GM19468 (cell line): ENCODE measurements at regions not wholly inside any gene's neighbourhood (a gene's known extent, or its start where the extent isn't known, plus 50 kb on each side); places are given as distances from the start of the nearest gene placed in this dataset.
"Not testable (repeated sequence)": the region's sequence is repeated elsewhere in the genome, so short reads cannot be mapped to it uniquely, and the experiment has no call there.

ENCODE experiments used
- ATAC-seq: cut with Tn5 transposase; IDR thresholded peaks from one replicate; pipeline ENCODE4 v1.9.1; 2021; ENCODE audit warnings: mild to moderate bottlenecking, moderate library complexity, moderate number of reproducible peaks; ENCODE audit not compliant: unreplicated experiment; ENCODE audit errors: extremely low read depth

DNA sequence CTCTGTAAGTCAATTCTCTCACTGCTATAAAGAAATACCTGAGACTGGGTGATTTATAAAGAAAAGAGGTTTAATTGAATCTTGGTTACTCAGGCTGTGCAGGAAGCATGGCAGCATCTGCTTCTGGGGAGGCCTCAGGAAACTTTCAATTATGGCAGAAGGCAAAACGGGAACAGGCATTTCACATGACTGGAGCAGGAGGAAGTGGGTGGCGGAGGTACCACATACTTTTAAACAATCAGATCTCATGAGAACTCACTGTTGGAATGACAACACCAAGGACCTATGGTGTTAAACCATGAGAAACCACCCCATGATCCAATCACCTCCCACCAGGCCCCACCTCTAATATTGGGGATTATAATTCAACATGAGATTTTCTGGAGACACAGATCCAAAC is 315.7 kb upstream of the NRP1 start:
- not testable (repeated sequence) for ATAC-seq

GRCh38 chr10:33643042-33643441 is 308.6 kb upstream of the NRP1 start:
- no peak for ATAC-seq

- ATAC-seq: no peak
These were observed 304.4 kb upstream of the NRP1 start for GRCh38 chr10:33638891-33639290.

DNA sequence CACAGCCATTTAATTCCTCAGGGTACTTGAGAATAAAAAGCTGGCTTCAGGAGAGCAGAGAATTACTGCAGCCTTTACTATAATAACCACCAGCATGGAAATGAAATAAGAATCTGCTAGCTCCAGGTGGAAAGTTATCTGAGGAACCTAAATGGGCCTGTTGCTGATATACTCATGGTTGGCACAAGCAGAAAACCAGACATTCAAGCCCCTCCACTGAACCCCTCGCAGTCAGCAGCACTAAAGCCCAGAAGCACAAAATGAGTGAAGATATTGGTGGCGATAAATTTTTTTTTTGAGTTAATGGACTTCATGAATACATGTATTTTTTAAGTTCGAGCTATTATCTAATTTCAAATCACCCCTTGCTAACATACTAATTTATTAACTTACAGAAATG is 303.9 kb upstream of the NRP1 start:
- ATAC-seq: no peak

GRCh38 chr10:33635967-33636515 is 301.6 kb upstream of the NRP1 start:
- ATAC-seq: no peak

GRCh38 chr10:33632432-33632831 is 298.0 kb upstream of the NRP1 start:
- no peak for ATAC-seq

- ATAC-seq: no peak
These were observed 297.5 kb upstream of the NRP1 start for GRCh38 chr10:33631991-33632390.

- no peak for ATAC-seq
These were observed 296.3 kb upstream of the NRP1 start for GRCh38 chr10:33630761-33631160.

GRCh38 chr10:33627611-33628010 is 293.1 kb upstream of the NRP1 start:
- no peak for ATAC-seq

- ATAC-seq: no peak
These were observed 292.5 kb upstream of the NRP1 start for GRCh38 chr10:33626798-33627466.

DNA sequence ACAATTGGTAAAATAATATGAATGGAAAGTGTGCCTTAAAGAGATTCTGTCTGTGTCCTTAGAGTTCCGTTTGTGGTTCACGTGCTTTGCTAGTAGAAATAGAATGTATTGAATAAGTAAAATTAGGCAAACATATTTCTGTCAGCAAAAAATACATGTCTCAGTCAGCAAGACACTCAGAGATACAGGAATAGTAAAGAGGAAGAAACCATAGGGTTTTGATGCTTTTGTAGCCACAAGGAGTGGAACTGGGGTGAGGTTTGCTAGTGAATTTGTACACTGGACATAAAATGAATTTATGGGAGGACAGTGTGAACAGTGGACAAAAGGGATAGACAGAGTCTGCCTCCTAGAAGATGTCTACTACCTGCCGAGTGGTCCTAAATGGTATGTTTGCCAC is 289.2 kb upstream of the NRP1 start:
- ATAC-seq: no peak

DNA sequence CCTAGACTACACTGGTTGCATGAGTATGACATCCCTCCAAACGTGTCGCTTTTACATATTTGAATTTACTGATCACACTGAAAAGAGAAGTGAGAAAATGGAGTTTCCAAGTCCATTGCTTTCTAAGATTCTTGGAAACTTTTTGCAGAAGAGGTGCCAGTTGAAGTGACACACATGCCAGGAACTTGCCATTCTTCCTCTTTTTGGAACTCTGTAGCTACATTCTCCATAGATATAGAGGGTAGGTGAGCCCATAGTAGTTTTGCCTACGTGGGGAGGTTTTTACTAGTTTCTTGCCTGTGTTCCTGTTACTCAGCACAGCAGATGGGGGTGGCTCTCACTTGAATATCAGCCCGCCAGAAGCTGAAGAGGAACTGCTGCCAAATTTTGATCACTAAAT is 286.6 kb upstream of the NRP1 start:
- ATAC-seq: no peak

DNA sequence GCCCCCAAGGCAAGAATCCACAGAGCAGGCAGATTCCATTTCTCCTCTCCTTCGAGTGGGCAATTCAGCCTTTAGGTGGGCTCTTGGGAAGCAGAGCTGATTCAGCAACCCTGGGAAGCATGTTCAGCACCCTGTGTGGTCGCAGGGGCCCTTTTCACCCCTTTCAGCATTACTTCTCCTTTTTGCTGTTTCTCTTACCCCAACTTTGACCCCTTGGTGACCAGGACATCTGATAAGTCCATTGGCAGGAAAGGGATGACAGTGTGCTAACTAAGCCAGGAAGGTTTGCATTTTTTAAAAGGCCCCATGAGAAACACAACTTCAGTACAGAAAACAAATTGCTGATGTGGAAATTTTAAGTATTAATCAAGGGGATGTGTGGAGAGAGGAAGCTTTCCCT is 283.7 kb upstream of the NRP1 start:
- no peak for ATAC-seq

- no peak for ATAC-seq
These were observed 283.1 kb upstream of the NRP1 start for GRCh38 chr10:33617381-33618080.

DNA sequence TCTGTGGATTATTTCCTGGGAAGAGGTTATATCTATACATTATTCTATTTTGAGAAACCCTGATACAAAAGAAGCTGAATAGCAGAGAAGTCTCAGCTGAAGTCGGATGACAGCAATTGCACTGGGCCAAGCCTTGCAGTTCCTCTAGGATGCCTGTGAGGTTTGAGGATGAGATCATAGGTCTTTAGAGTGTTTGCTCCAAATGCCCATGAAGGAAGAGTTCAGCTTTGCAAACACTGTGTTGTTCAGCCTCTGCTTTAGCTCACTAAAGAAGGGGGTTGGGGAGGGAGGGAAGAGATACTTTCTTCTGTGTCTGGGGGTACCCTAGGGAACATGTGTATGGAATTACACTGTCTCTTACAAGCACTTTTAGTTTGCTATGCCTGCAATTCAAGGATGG is 282.5 kb upstream of the NRP1 start:
- no peak for ATAC-seq

GRCh38 chr10:33612551-33612950 is 278.1 kb upstream of the NRP1 start:
- no peak for ATAC-seq

GRCh38 chr10:33612116-33612515 is 277.6 kb upstream of the NRP1 start:
- no peak for ATAC-seq

- ATAC-seq: no peak
These were observed 277.0 kb upstream of the NRP1 start for GRCh38 chr10:33611423-33611822.

GRCh38 chr10:33609546-33609945 is 275.1 kb upstream of the NRP1 start:
- no peak for ATAC-seq

- ATAC-seq: no peak
These were observed 267.8 kb upstream of the NRP1 start for GRCh38 chr10:33602278-33602677.

DNA sequence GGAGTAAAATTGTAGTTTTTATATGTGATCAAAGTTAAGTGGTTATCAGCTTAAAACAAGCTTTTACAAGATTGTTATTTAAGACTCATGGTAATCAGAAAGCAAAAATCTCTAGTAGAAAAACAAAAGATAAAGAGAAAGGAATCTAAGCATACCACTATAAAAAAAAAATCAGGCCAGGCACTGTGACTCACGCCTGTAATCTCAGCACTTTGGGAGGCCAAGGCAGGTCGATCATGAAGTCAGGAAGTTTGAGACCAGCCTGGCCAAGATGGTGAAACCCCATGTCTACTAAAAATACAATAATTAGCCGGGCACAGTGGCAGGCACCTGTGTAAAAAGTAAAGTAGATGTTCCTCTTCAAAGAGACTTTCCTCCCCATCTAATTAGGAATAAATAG is 265.9 kb upstream of the NRP1 start:
- ATAC-seq: no peak

- ATAC-seq: no peak
These were observed 262.0 kb upstream of the NRP1 start for GRCh38 chr10:33596422-33596821.
